Naive B cell (primary cell): ENCODE measurements at regions not wholly inside any gene's neighbourhood (a gene's known extent, or its start where the extent isn't known, plus 50 kb on each side); places are given as distances from the start of the nearest gene placed in this dataset.
"Not testable (repeated sequence)": the region's sequence is repeated elsewhere in the genome, so short reads cannot be mapped to it uniquely, and the experiment has no call there.

Experiments used
- ATAC-seq, 2 donors: fragments of 150-1000 bp; cut with Tn5 transposase; 2 replicates each; pipeline ENCODE4 v1.10.0; 2021; ENCODE audit warnings: low read depth in 2 of 2, mild to moderate bottlenecking in 2 of 2, moderate library complexity in 2 of 2
- DNase-seq: peaks from one replicate; pipeline ENCODE4 v3.0.0; 2022
- H3K27ac Mint-ChIP-seq, 6 donors: one replicate each; pipeline ENCODE4 v1.8.0; 2020 to 2022; ENCODE audit warnings: mild to moderate bottlenecking in 6 of 6, mixed read lengths in 6 of 6, moderate library complexity in 5 of 6, inconsistent platforms in 2 of 6
- H3K27me3 Mint-ChIP-seq, 3 donors: one replicate each; pipeline ENCODE4 v1.8.0; 2021 to 2022; ENCODE audit warnings: mixed read lengths in 3 of 3, mild to moderate bottlenecking in 1 of 3
- H3K36me3 Mint-ChIP-seq, 2 donors: one replicate each; pipeline ENCODE4 v1.8.0; 2020 to 2022; ENCODE audit warnings: mixed read lengths in 2 of 2, inconsistent platforms in 1 of 2, mild to moderate bottlenecking in 1 of 2
- H3K4me1 Mint-ChIP-seq, 3 donors: one replicate each; pipeline ENCODE4 v1.8.0; 2020 to 2022; ENCODE audit warnings: mixed read lengths in 3 of 3, inconsistent platforms in 1 of 3, mild to moderate bottlenecking in 1 of 3, moderate library complexity in 1 of 3
- H3K4me3 Mint-ChIP-seq, 8 donors: one replicate each; pipeline ENCODE4 v1.8.0; 2020 to 2022; ENCODE audit warnings: mild to moderate bottlenecking in 8 of 8, mixed read lengths in 8 of 8, moderate library complexity in 8 of 8, inconsistent platforms in 2 of 8
- H3K9me3 Mint-ChIP-seq, 7 donors: one replicate each; pipeline ENCODE4 v1.8.0; 2020 to 2022; ENCODE audit warnings: mixed read lengths in 7 of 7, mild to moderate bottlenecking in 5 of 7, inconsistent platforms in 2 of 7, moderate library complexity in 1 of 7

DNA sequence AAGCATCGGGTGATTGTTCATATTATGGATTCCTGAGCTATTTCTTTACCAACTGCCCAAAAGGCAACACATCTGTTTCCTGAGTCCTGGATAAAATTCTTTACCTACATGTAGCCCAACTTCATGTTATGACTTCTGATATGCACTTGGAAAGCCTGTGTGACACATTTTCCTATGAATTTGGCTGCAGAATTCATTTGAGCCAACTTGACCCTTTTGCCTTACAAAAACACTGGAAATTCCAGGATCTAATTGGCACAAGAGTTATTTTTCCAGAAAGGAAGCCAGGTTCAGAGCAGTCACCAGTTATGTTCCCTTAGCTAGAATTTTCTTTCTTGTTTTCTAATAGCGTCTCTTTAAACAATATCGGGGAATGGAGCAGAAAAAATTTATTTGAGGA is 202.5 kb upstream of the LRIG3 start:
- ATAC-seq (no peak), DNase-seq (no peak)
- H3K4me3 Mint-ChIP-seq = no peak overlapping the region
- H3K36me3 Mint-ChIP-seq = no peaks in the 10 kb centered on the region
- no peaks in the 10 kb centered on the region for H3K4me1 Mint-ChIP-seq
- peaks cover 0 to 9% (median 4%) of the 10 kb centered on the region in 7 donors for H3K9me3 Mint-ChIP-seq
- no peak overlapping the region for H3K27ac Mint-ChIP-seq
- H3K27me3 Mint-ChIP-seq = peaks cover 4 to 12% (median 5%) of the 10 kb centered on the region in 3 donors

- Mint-ChIP-seq H3K27ac (no peak overlapping the region), H3K4me1 (no peaks in the 10 kb centered on the region), H3K36me3 (no peaks in the 10 kb centered on the region), H3K9me3 (peaks cover 0 to 11% (median 4%) of the 10 kb centered on the region in 7 donors), H3K27me3 (peaks cover 4 to 12% (median 5%) of the 10 kb centered on the region in 3 donors), H3K4me3 (no peak overlapping the region)
- DNase-seq (no peak), ATAC-seq (no peak)
Observed at GRCh38 chr12:59121451-59121850, 201.1 kb upstream of the LRIG3 start.

GRCh38 chr12:59119676-59120075 is 199.4 kb upstream of the LRIG3 start:
- H3K9me3 Mint-ChIP-seq = peaks cover 0 to 7% (median 2%) of the 10 kb centered on the region in 7 donors
- no peak for ATAC-seq
- no peak overlapping the region for H3K4me3 Mint-ChIP-seq
- H3K27me3 Mint-ChIP-seq = peaks cover 4 to 8% (median 5%) of the 10 kb centered on the region in 3 donors
- DNase-seq = no peak
- H3K4me1 Mint-ChIP-seq = no peaks in the 10 kb centered on the region
- no peak overlapping the region for H3K27ac Mint-ChIP-seq
- no peaks in the 10 kb centered on the region for H3K36me3 Mint-ChIP-seq

- Mint-ChIP-seq H3K9me3 (peaks cover 0 to 7% (median 2%) of the 10 kb centered on the region in 7 donors), H3K4me3 (no peak overlapping the region), H3K27me3 (peaks cover 4 to 5% (median 4%) of the 10 kb centered on the region in 3 donors), H3K4me1 (no peaks in the 10 kb centered on the region), H3K27ac (no peak overlapping the region), H3K36me3 (no peaks in the 10 kb centered on the region)
- ATAC-seq = no peak
- DNase-seq = no peak
Observed at GRCh38 chr12:59118356-59118755, 198.1 kb upstream of the LRIG3 start.

- no peaks in the 10 kb centered on the region for H3K4me1 Mint-ChIP-seq
- H3K27me3 Mint-ChIP-seq = peaks cover 4 to 5% (median 4%) of the 10 kb centered on the region in 3 donors
- H3K9me3 Mint-ChIP-seq = peaks cover 0 to 4% (median 2%) of the 10 kb centered on the region in 7 donors
- H3K36me3 Mint-ChIP-seq = no peaks in the 10 kb centered on the region
- H3K4me3 Mint-ChIP-seq = no peak overlapping the region
- ATAC-seq (no peak), DNase-seq (no peak)
- no peak overlapping the region for H3K27ac Mint-ChIP-seq
Observed at GRCh38 chr12:59115995-59116394, 195.7 kb upstream of the LRIG3 start.

DNA sequence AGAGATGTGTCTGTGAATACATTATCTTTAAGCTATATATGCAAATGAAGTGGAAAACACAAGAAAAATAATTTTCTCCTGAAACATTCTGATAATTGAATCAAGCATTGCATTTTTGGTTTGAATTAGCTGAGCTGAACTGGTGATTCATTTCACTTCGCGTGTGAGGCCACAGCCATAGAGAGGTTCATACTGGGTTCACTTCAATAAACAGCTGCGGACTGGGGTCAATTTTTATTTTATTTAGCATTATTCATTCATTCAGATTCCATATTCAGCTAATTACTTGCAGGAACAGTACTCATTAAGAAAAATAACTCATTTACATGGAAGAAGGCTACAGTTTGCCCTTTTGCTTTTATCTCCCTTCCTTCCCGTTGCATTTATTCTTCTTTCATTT is 195.2 kb upstream of the LRIG3 start:
- Mint-ChIP-seq H3K27me3 (peaks cover 4 to 5% (median 4%) of the 10 kb centered on the region in 3 donors), H3K36me3 (no peaks in the 10 kb centered on the region), H3K9me3 (peaks cover 0 to 4% (median 2%) of the 10 kb centered on the region in 7 donors), H3K4me1 (no peaks in the 10 kb centered on the region), H3K4me3 (no peak overlapping the region), H3K27ac (no peak overlapping the region)
- ATAC-seq (no peak), DNase-seq (no peak)

- Mint-ChIP-seq H3K36me3 (no peaks in the 10 kb centered on the region), H3K9me3 (peaks cover 0 to 3% (median 0%) of the 10 kb centered on the region in 7 donors), H3K27ac (no peak overlapping the region), H3K4me1 (no peaks in the 10 kb centered on the region), H3K4me3 (no peak overlapping the region), H3K27me3 (peaks cover 0 to 5% (median under 1%) of the 10 kb centered on the region in 3 donors)
- ATAC-seq = no peak
- no peak for DNase-seq
Observed at GRCh38 chr12:59113831-59114615, 193.7 kb upstream of the LRIG3 start.

DNA sequence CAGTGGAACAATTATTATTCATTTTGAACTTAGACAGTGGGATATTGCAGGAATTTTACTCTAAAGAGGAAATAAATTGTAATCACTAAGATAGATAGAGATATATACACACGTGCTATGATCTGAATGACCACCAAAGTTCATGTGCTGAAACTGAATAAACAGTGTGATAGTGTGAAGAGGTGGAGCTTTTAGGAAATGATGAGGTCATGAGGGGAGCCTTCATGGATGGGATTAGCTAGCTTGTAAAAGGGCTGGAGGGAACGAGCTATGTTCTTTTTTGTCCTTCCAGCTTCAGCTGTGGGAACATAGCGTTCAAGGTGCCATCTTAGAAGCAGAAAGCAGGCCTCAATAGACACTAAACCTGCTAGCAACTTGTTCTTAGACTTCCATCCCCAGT is 191.5 kb upstream of the LRIG3 start:
- Mint-ChIP-seq H3K36me3 (no peaks in the 10 kb centered on the region), H3K4me3 (no peak overlapping the region), H3K4me1 (no peaks in the 10 kb centered on the region), H3K27me3 (peaks cover 0 to 5% (median 0%) of the 10 kb centered on the region in 3 donors), H3K9me3 (peaks cover 0 to 2% (median 0%) of the 10 kb centered on the region in 7 donors), H3K27ac (no peak overlapping the region)
- DNase-seq = no peak
- no peak for ATAC-seq

- DNase-seq, H3K27ac Mint-ChIP-seq, H3K36me3 Mint-ChIP-seq, H3K27me3 Mint-ChIP-seq, H3K9me3 Mint-ChIP-seq, ATAC-seq, H3K4me1 Mint-ChIP-seq, H3K4me3 Mint-ChIP-seq: not testable (repeated sequence)
Observed at GRCh38 chr12:59108516-59108915, 188.2 kb upstream of the LRIG3 start.

- Mint-ChIP-seq H3K36me3 (no peaks in the 10 kb centered on the region), H3K4me1 (no peaks in the 10 kb centered on the region), H3K9me3 (no peaks in the 10 kb centered on the region), H3K4me3 (no peak overlapping the region), H3K27me3 (no peaks in the 10 kb centered on the region), H3K27ac (no peak overlapping the region)
- no peak for ATAC-seq
- DNase-seq = no peak
Observed at GRCh38 chr12:59100585-59100984, 180.3 kb upstream of the LRIG3 start.

DNA sequence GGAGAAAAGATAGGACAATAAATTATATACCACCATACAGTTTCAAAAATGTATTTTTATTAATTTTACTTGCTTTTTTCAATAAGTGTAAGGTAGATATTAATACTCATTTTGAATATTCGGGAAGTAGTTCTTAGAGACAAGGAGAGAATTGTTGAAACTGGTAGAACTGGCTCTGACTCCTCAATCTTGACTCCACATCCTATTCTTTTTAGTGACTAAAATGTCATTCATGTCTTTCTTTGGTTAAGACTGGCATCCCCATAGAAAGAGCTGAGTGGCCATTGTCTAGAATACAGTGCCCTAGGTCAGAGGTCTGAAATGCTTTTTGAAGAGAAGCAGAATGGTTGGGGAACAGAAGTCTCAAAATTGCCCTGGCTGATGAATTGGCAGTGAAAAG is 177.6 kb upstream of the LRIG3 start:
- Mint-ChIP-seq H3K27me3 (no peaks in the 10 kb centered on the region), H3K9me3 (no peaks in the 10 kb centered on the region), H3K4me3 (no peak overlapping the region), H3K4me1 (no peaks in the 10 kb centered on the region), H3K36me3 (no peaks in the 10 kb centered on the region), H3K27ac (no peak overlapping the region)
- no peak for DNase-seq
- no peak for ATAC-seq

DNA sequence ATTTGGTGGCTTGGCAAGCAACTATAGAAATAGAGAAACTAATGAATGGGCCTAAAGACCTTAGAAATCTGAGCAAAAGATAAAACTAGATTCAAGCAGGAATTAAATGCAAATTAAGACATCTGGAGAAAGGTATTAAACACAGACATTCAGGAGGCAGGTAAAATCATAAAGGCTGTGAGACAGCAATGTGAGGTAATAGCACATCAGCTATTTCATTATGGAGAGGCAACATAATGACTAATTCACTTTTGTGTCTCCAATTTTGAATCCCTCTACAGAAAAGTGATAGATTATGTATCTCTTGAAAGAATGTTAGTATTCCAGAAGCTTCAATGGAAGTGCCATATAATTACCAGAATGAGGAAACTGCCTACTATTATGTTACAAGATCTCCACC is 175.9 kb upstream of the LRIG3 start:
- no peaks in the 10 kb centered on the region for H3K27me3 Mint-ChIP-seq
- H3K4me1 Mint-ChIP-seq = no peaks in the 10 kb centered on the region
- H3K4me3 Mint-ChIP-seq = no peak overlapping the region
- H3K27ac Mint-ChIP-seq = no peak overlapping the region
- no peaks in the 10 kb centered on the region for H3K36me3 Mint-ChIP-seq
- H3K9me3 Mint-ChIP-seq = peaks cover 0 to 3% (median 0%) of the 10 kb centered on the region in 7 donors
- ATAC-seq = no peak
- DNase-seq = no peak

GRCh38 chr12:59093073-59093772 is 172.9 kb upstream of the LRIG3 start:
- Mint-ChIP-seq H3K27me3 (no peaks in the 10 kb centered on the region), H3K27ac (no peak overlapping the region), H3K36me3 (no peaks in the 10 kb centered on the region), H3K9me3 (peaks cover 0 to 4% (median 0%) of the 10 kb centered on the region in 7 donors), H3K4me1 (no peaks in the 10 kb centered on the region), H3K4me3 (no peak overlapping the region)
- DNase-seq = no peak
- ATAC-seq = no peak

- ATAC-seq (no peak), DNase-seq (no peak)
- no peak overlapping the region for H3K27ac Mint-ChIP-seq
- H3K27me3 Mint-ChIP-seq = peaks cover 0 to 5% (median 4%) of the 10 kb centered on the region in 3 donors
- no peak overlapping the region for H3K4me3 Mint-ChIP-seq
- peaks cover 0 to 4% (median 0%) of the 10 kb centered on the region in 7 donors for H3K9me3 Mint-ChIP-seq
- H3K4me1 Mint-ChIP-seq = no peaks in the 10 kb centered on the region
- no peaks in the 10 kb centered on the region for H3K36me3 Mint-ChIP-seq
Observed at GRCh38 chr12:59088673-59089072, 168.4 kb upstream of the LRIG3 start.
